Upper lobe of left lung (tissue), 6 donors: ENCODE measurements at regions not wholly inside any gene's neighbourhood (a gene's known extent, or its start where the extent isn't known, plus 50 kb on each side); places are given as distances from the start of the nearest gene placed in this dataset.

Experiments
- ATAC-seq, 2 donors: fragments of 200-7000 bp; cut with Tn5 transposase; one replicate each; pipeline ENCODE4 v1.9.1; 2022; ENCODE audit warnings: mild to moderate bottlenecking in 2 of 2, moderate library complexity in 2 of 2; ENCODE audit not compliant: low FRiP score in 2 of 2
- DNase-seq, 2 donors: peaks; one replicate each; pipeline ENCODE4 v3.0.0-alpha.2; 2019 to 2020
- H3K27ac ChIP-seq, 4 donors: fragments of 200-600 bp; sonication (generic); one replicate each; pipeline ENCODE4 v1.5.1; 2016 to 2019
- H3K27me3 ChIP-seq, 4 donors: fragments of 200-600 bp; sonication (generic); one replicate each; pipeline ENCODE4 v1.5.1; 2017 to 2019
- H3K36me3 ChIP-seq, 4 donors: fragments of 200-600 bp; sonication (generic); one replicate each; pipeline ENCODE4 v1.5.1; 2016 to 2019
- H3K4me1 ChIP-seq, 4 donors: fragments of 200-600 bp; sonication (generic); one replicate each; pipeline ENCODE4 v1.5.1; 2018 to 2019
- H3K4me3 ChIP-seq, 4 donors: fragments of 200-600 bp; sonication (generic); one replicate each; pipeline ENCODE4 v1.5.1; 2017 to 2019; ENCODE audit warnings: mild to moderate bottlenecking in 2 of 4, moderate library complexity in 1 of 4
- H3K9me3 ChIP-seq, 4 donors: fragments of 200-600 bp; sonication (generic); one replicate each; pipeline ENCODE4 v1.5.1; 2018 to 2019
- EP300 ChIP-seq, 4 donors: sonication (generic); formaldehyde crosslinking; IDR thresholded peaks; one replicate each; pipeline ENCODE4 v1.5.1; 2017; ENCODE audit warnings: antibody characterized with exemption in 4 of 4, control low read depth in 2 of 4
- POLR2A ChIP-seq, 4 donors: fragments of 450-650 bp; IDR thresholded peaks; one replicate each; pipeline ENCODE4 v1.5.1; 2016 to 2017; ENCODE audit warnings: antibody characterized with exemption in 4 of 4, mild to moderate bottlenecking in 2 of 4
- POLR2AphosphoS5 ChIP-seq, 2 donors: sonication (generic); formaldehyde crosslinking; IDR thresholded peaks; one replicate each; pipeline ENCODE4 v1.5.1; 2017; ENCODE audit warnings: antibody characterized with exemption in 2 of 2
- WGBS, 2 donors: methylation state at CpG; one replicate each; pipeline ENCODE4 v1.1.5; 2017 to 2018; 5-methylcytosine and 5-hydroxymethylcytosine counted together
- TF ChIP-seq, protein P1 (sequence below), 6 experiments: fragments of 450-650 bp in 4 of 6; fragments of 200-600 bp in 2 of 6; sonication (generic) in 2 of 6; IDR thresholded peaks; one replicate each; pipeline ENCODE4 v1.5.1; 2016 to 2019; ENCODE audit warnings: antibody characterized with exemption in 6 of 6
- donor health status: DM: no; HTN: no; CAD: no; lungs with moderate emphysema.
- donor health status: DM: no; HTN: yes; CAD: no; lungs with severe emphysema.

DNA sequence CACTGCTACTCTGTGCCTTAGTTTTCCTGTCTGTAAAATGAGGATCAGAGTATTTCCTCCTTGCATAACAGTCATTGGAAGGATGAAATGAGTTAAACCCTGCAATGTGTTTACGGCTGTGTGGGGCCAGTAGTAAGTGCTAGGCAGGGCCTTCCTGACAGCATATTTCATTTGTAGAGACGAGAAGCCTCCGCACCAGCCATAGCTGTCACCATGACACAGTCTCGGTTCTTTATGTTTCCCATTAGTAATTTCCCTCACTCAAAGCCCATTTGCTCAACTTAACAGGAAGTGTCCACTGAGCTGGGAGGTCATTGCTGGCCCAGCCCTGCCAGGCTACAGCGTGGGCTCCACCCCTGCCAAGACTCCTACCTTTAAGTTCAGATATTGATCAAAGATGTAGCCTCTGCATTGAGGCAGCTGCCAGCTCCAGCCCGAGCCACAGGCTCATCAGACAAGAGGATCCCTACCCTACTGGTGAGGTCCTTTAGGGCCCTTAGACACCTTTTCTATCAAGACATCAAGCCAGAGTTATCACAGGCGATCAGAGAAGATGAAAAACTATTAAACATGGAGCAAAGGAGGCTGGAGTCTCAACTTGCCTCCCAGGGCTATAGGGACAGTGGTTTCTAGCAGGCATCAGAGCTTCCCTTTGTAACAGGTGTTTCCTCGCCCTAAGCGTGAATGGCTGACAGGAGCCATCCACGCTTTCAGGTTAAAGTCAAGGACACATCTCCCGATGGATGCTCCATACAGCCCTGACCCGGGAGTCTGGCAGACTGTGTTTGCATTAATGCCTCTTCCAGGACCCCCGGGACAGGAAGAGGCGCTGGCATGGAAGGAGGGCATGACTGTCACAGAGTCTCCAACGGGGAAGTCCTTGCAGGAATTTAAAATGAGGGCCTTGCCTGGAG lies 251.7 kb downstream of the NDUFA10 start:
- Histone ChIP-seq H3K9me3 (peaks cover 0 to 14% (median 10%) of the 10 kb centered on the region in 4 donors), H3K36me3 (no peaks in the 10 kb centered on the region), H3K27ac (no peak overlapping the region), H3K4me3 (no peak overlapping the region), H3K4me1 (no peaks in the 10 kb centered on the region), H3K27me3 (no peaks in the 10 kb centered on the region)
- DNase-seq (peak in 1 of 2 donors; percentile 8), ATAC-seq (no peak)
- WGBS, 2 donors = 85 to 93% methylated on average over 11 to 15 of the region's 15 CpGs
- TF ChIP-seq POLR2AphosphoS5 (IDR thresholded peaks at IDR 0.05) = no peak
- TF ChIP-seq, protein P1, sequence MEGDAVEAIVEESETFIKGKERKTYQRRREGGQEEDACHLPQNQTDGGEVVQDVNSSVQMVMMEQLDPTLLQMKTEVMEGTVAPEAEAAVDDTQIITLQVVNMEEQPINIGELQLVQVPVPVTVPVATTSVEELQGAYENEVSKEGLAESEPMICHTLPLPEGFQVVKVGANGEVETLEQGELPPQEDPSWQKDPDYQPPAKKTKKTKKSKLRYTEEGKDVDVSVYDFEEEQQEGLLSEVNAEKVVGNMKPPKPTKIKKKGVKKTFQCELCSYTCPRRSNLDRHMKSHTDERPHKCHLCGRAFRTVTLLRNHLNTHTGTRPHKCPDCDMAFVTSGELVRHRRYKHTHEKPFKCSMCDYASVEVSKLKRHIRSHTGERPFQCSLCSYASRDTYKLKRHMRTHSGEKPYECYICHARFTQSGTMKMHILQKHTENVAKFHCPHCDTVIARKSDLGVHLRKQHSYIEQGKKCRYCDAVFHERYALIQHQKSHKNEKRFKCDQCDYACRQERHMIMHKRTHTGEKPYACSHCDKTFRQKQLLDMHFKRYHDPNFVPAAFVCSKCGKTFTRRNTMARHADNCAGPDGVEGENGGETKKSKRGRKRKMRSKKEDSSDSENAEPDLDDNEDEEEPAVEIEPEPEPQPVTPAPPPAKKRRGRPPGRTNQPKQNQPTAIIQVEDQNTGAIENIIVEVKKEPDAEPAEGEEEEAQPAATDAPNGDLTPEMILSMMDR (IDR thresholded peaks at IDR 0.05) = no peak
- no peak for TF ChIP-seq POLR2A (IDR thresholded peaks at IDR 0.05)
- TF ChIP-seq EP300 (IDR thresholded peaks at IDR 0.05) = no peak

DNA sequence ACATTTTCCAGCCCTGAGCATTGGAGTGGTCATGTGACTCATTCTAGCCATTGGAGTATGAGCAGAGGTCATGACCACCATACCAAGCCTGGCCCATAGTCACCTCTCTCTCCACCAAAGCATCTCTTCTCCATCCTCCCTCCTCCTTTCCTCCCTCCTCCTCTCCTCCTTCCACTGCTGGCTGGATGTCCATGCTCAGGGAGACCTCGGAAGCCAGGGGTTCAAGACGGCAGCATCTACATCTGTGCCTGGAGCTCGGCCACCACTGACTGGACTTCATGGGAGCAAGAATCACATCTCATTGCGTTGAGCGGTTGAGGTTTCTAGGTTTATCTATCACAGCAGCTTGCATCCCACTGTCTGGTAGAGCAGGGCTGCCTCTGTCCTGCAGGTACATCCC lies 252.4 kb downstream of the NDUFA10 start:
- no peak for ATAC-seq
- H3K27me3 ChIP-seq = no peaks in the 10 kb centered on the region
- H3K36me3 ChIP-seq = no peaks in the 10 kb centered on the region
- H3K9me3 ChIP-seq = peaks cover 0 to 14% (median 10%) of the 10 kb centered on the region in 4 donors
- no peak for TF ChIP-seq POLR2AphosphoS5 (IDR thresholded peaks at IDR 0.05)
- TF ChIP-seq POLR2A (IDR thresholded peaks at IDR 0.05) = no peak
- TF ChIP-seq, protein P1 (IDR thresholded peaks at IDR 0.05) = no peak
- no peak for TF ChIP-seq EP300 (IDR thresholded peaks at IDR 0.05)
- no peak overlapping the region for H3K27ac ChIP-seq
- WGBS, 2 donors = 92 to 95% methylated on average over 4 to 5 of the region's 5 CpGs
- peak in 1 of 2 donors; percentile 10 for DNase-seq
- H3K4me3 ChIP-seq = no peak overlapping the region
- no peaks in the 10 kb centered on the region for H3K4me1 ChIP-seq

DNA sequence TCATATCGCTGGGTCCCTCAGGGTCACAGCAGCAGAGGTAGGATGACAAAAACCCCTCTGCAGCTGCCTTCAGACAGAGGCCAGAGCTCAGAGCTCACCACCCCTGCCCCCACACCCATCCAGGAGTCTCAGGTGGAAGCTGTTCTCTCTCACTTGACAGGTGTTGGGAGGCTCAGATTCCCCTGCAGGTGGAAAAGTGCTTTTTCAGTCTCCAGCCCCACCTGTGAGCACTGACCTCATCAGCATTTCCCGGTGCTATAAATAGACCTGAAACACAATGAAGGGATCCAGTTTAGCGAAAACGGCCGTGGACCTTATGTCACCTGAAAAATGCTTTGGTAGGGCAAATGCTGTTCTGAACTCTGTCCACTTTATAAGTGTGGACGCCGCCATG lies 254.9 kb downstream of the NDUFA10 start:
- Histone ChIP-seq H3K36me3 (no peaks in the 10 kb centered on the region), H3K9me3 (peaks cover 0 to 14% (median 10%) of the 10 kb centered on the region in 4 donors), H3K4me3 (no peak overlapping the region), H3K4me1 (no peaks in the 10 kb centered on the region), H3K27ac (no peak overlapping the region), H3K27me3 (no peaks in the 10 kb centered on the region)
- WGBS, 2 donors = 65 to 93% methylated on average over 3 to 7 of the region's 7 CpGs
- ATAC-seq = no peak
- TF ChIP-seq POLR2A (IDR thresholded peaks at IDR 0.05) = no peak
- TF ChIP-seq POLR2AphosphoS5 (IDR thresholded peaks at IDR 0.05) = no peak
- TF ChIP-seq, protein P1 (IDR thresholded peaks at IDR 0.05) = no peak
- TF ChIP-seq EP300 (IDR thresholded peaks at IDR 0.05) = no peak
- no peak for DNase-seq

DNA sequence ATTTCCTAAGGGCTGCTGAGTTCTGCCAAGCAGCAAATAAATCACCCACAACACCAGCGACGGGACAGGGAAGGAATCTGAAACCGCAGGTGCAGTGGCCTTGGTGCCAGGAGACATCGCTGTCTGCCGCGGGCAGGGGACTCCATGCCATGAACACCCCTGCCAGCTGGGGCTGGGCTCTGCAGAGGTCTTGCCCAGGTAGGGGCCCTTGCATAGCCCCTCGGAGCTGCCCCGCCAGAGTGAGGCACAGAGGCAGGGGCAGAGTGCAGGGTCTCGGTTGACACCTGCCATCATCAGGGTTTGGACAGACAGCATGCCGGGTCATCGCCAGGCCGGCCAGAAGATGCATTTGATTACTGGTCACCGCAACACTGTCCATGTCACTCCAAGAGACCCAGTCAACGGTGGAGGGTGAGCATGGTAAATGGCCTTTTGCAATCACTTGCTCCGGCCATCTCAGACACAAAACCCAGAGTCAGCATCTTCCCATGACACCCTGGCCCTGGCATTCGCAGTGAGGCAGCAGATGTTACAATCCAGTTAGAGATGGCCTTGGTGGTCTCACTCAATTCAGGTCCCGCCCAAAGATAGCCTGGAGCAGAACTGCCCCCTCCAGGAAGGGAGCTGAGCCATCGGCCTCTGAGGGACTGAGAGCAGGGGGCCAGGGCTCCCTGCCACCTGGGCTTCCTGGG lies 255.4 kb downstream of the NDUFA10 start:
- WGBS, 2 donors = 65 to 66% methylated on average over 10 to 15 of the region's 18 CpGs
- peaks cover 0 to 14% (median 10%) of the 10 kb centered on the region in 4 donors for H3K9me3 ChIP-seq
- no peaks in the 10 kb centered on the region for H3K36me3 ChIP-seq
- no peak overlapping the region for H3K4me3 ChIP-seq
- H3K27ac ChIP-seq = no peak overlapping the region
- H3K4me1 ChIP-seq = no peaks in the 10 kb centered on the region
- H3K27me3 ChIP-seq = no peaks in the 10 kb centered on the region
- DNase-seq = peak in 1 of 2 donors; percentile 41
- no peak for ATAC-seq
- TF ChIP-seq EP300 (IDR thresholded peaks at IDR 0.05) = no peak

DNA sequence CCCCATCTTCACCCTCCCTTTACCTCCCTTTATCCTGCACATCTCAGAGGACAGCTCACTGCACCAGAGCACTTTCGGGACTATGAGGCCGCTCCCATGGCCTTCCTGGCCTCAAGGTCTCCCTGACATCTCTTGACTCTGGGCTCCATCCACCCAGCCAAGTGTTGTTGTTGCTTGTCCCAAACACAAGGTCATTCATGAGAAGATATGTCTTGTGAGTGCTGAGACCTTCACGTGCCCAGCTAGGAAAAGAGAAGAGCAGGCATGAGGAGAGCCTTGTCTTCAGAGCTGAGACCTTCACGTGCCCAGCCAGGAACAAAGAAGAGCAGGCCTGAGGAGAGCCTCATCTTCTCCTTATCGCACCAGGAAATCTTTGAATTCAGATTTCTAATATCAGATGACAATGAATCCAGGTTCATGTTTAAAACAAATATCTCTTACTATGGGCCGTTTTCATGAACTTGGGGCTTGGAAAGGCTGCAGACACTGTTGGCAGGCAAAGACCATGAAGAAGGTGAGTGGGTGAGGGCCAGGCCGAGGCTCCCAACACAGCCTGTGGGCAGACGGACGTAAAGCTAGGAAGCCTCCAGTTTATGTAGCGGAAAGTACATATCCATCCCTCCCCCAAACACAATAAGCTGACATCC lies 256.1 kb downstream of the NDUFA10 start:
- no peaks in the 10 kb centered on the region for H3K27me3 ChIP-seq
- 62 to 68% methylated on average over 10 of the region's 10 CpGs for WGBS, 2 donors
- TF ChIP-seq POLR2AphosphoS5 (IDR thresholded peaks at IDR 0.05) (no peak), POLR2A (IDR thresholded peaks at IDR 0.05) (no peak), EP300 (IDR thresholded peaks at IDR 0.05) (no peak)
- TF ChIP-seq, protein P1 (IDR thresholded peaks at IDR 0.05) = no peak
- H3K4me1 ChIP-seq = no peaks in the 10 kb centered on the region
- ATAC-seq (no peak), DNase-seq (no peak)
- H3K27ac ChIP-seq = no peak overlapping the region
- peaks cover 0 to 14% (median 10%) of the 10 kb centered on the region in 4 donors for H3K9me3 ChIP-seq
- H3K36me3 ChIP-seq = no peaks in the 10 kb centered on the region
- no peak overlapping the region for H3K4me3 ChIP-seq
